Smooth muscle cell (in vitro differentiated cells): ENCODE measurements at regions not wholly inside any gene's neighbourhood (a gene's known extent, or its start where the extent isn't known, plus 50 kb on each side); places are given as distances from the start of the nearest gene placed in this dataset.
A peak's percentile ranks its signal among the peaks of the same experiment; 100 is the strongest.

Source experiments
- DNase-seq: peaks from one replicate; lab custom pipeline; 2025; ENCODE audit not compliant: unreplicated experiment; lab: John Stamatoyannopoulos, UW
- H2AFZ ChIP-seq: fragments of 200-600 bp; sonication (generic); 2 replicates; pipeline ENCODE4 v1.6.0; 2016; ENCODE audit warnings: antibody characterized with exemption, low read depth, mild to moderate bottlenecking
- H3F3A ChIP-seq: fragments of 200-600 bp; sonication (generic); 2 replicates; pipeline ENCODE4 v1.6.0; 2017; ENCODE audit warnings: antibody characterized with exemption, low read depth
- H3K27ac ChIP-seq: fragments of 200-600 bp; sonication (generic); 2 replicates; pipeline ENCODE4 v1.5.1; 2016; ENCODE audit warnings: low read depth, mild to moderate bottlenecking
- H3K27me3 ChIP-seq: fragments of 200-600 bp; sonication (generic); 2 replicates; pipeline ENCODE4 v1.6.1; 2016; ENCODE audit warnings: low read depth, mild to moderate bottlenecking
- H3K36me3 ChIP-seq: fragments of 200-600 bp; sonication (generic); 2 replicates; pipeline ENCODE4 v1.5.1; 2016; ENCODE audit warnings: low read depth
- H3K4me1 ChIP-seq: fragments of 200-600 bp; sonication (generic); 2 replicates; pipeline ENCODE4 v1.5.1; 2016; ENCODE audit warnings: low read depth
- H3K4me2 ChIP-seq: fragments of 200-600 bp; sonication (generic); 2 replicates; pipeline ENCODE4 v1.6.0; 2016; ENCODE audit warnings: mild to moderate bottlenecking
- H3K4me3 ChIP-seq: fragments of 200-600 bp; sonication (generic); 2 replicates; pipeline ENCODE4 v1.5.1; 2016; ENCODE audit warnings: mild to moderate bottlenecking
- H3K79me2 ChIP-seq: fragments of 200-600 bp; sonication (generic); 2 replicates; pipeline ENCODE4 v1.6.0; 2016; ENCODE audit warnings: low read depth, mild to moderate bottlenecking
- H3K9ac ChIP-seq: fragments of 200-600 bp; sonication (generic); 2 replicates; pipeline ENCODE4 v1.6.0; 2016; ENCODE audit warnings: low read depth
- H3K9me3 ChIP-seq: fragments of 200-600 bp; sonication (generic); replicated peaks from 2 replicates; pipeline ENCODE4 v1.5.1; 2016; ENCODE audit warnings: low read depth
- H4K20me1 ChIP-seq: fragments of 200-600 bp; sonication (generic); 2 replicates; pipeline ENCODE4 v1.6.0; 2016; ENCODE audit warnings: low read depth
- CTCF ChIP-seq: fragments of 200-600 bp; sonication (generic); IDR thresholded peaks from 2 replicates; pipeline ENCODE4 v1.5.1; 2017; ENCODE audit warnings: borderline replicate concordance, mild to moderate bottlenecking, antibody characterized with exemption; ENCODE audit not compliant: insufficient read depth, poor library complexity, severe bottlenecking
- WGBS: methylation state at CpG from one replicate; pipeline ENCODE4 v1.1.7; 2016; ENCODE audit warnings: low lambda C conversion rate; 5-methylcytosine and 5-hydroxymethylcytosine counted together

- Histone ChIP-seq H2AFZ (no peak overlapping the region), H3K9ac (no peak overlapping the region), H3K79me2 (no peaks in the 10 kb centered on the region), H3K27ac (no peak overlapping the region), H3K4me2 (no peak overlapping the region), H3K4me1 (peaks cover 5% of the 10 kb centered on the region), H4K20me1 (no peaks in the 10 kb centered on the region), H3K27me3 (no peaks in the 10 kb centered on the region), H3K4me3 (no peak overlapping the region), H3K9me3 (no peaks in the 10 kb centered on the region), H3F3A (peaks cover 4% of the 10 kb centered on the region), H3K36me3 (no peaks in the 10 kb centered on the region)
- 90% methylated on average over 1 of the region's 1 CpG for WGBS
- DNase-seq, result no peak
- TF ChIP-seq CTCF, result no peak
Measured at GRCh38 chr12:66960006-66960405, 281.1 kb upstream of the GRIP1 start.

GRCh38 chr12:66960704-66961690 is 282.1 kb upstream of the GRIP1 start:
- Histone ChIP-seq H3K4me3 (no peak overlapping the region), H3K4me1 (peaks cover 5% of the 10 kb centered on the region), H2AFZ (peak overlapping the region; percentile 28), H3K9me3 (no peaks in the 10 kb centered on the region), H3K27ac (peak overlapping the region; percentile 56), H3K27me3 (no peaks in the 10 kb centered on the region), H3K36me3 (no peaks in the 10 kb centered on the region), H3K9ac (no peak overlapping the region), H3K4me2 (peak overlapping the region; percentile 31), H3F3A (peaks cover 5% of the 10 kb centered on the region), H3K79me2 (no peaks in the 10 kb centered on the region), H4K20me1 (no peaks in the 10 kb centered on the region)
- DNase-seq, result no peak
- WGBS, result 31% methylated on average over 6 of the region's 6 CpGs
- no peak for TF ChIP-seq CTCF

- no peak for TF ChIP-seq CTCF
- Histone ChIP-seq H3K4me1 (peaks cover 5% of the 10 kb centered on the region), H3F3A (peaks cover 10% of the 10 kb centered on the region), H3K9ac (no peak overlapping the region), H3K79me2 (no peaks in the 10 kb centered on the region), H3K9me3 (no peaks in the 10 kb centered on the region), H3K36me3 (no peaks in the 10 kb centered on the region), H3K27me3 (no peaks in the 10 kb centered on the region), H3K27ac (peak overlapping the region; percentile 56), H3K4me2 (peak overlapping the region; percentile 21), H3K4me3 (no peak overlapping the region), H4K20me1 (no peaks in the 10 kb centered on the region), H2AFZ (no peak overlapping the region)
- DNase-seq, result no peak
- 61% methylated on average over 9 of the region's 9 CpGs for WGBS
Measured at GRCh38 chr12:66962290-66962689, 283.4 kb upstream of the GRIP1 start.
